GM12878 (cell line): ENCODE measurements at regions not wholly inside any gene's neighbourhood (a gene's known extent, or its start where the extent isn't known, plus 50 kb on each side); places are given as distances from the start of the nearest gene placed in this dataset.

Experiments used
- CHD2 ChIP-seq: IDR thresholded peaks from 2 replicates; pipeline ENCODE4 v1.6.1; 2011; ENCODE audit warnings: low read depth, low read length, improper control_type of control experiment, borderline replicate concordance
- KDM1A ChIP-seq: fragments of 200-600 bp; sonication (generic); IDR thresholded peaks from 2 replicates; pipeline ENCODE4 v1.6.1; 2016; ENCODE audit warnings: borderline replicate concordance
- POLR2A ChIP-seq: IDR thresholded peaks from 2 replicates; pipeline ENCODE4 v1.6.1; 2011; ENCODE audit warnings: low read depth, mild to moderate bottlenecking, low read length
- POLR2AphosphoS5 ChIP-seq: IDR thresholded peaks from 2 replicates; pipeline ENCODE4 v1.6.1; 2011; ENCODE audit warnings: mild to moderate bottlenecking, low read length, inconsistent platforms
- RAD21 ChIP-seq: IDR thresholded peaks from 2 replicates; pipeline ENCODE4 v1.6.1; 2011; ENCODE audit warnings: mild to moderate bottlenecking, low read depth, low read length, moderate library complexity; ENCODE audit not compliant: insufficient read depth
- RBBP5 ChIP-seq: fragments of 200-600 bp; sonication (generic); conservative IDR thresholded peaks from 2 replicates; pipeline ENCODE4 v1.6.1; 2016
- TCF12 ChIP-seq: IDR thresholded peaks from 2 replicates; pipeline ENCODE4 v1.6.1; 2011; ENCODE audit warnings: low read depth, mild to moderate bottlenecking, low read length
- TCF3 ChIP-seq: IDR thresholded peaks from 2 replicates; pipeline ENCODE4 v1.6.1; 2012; ENCODE audit warnings: low read depth, mild to moderate bottlenecking, low read length, borderline replicate concordance; ENCODE audit not compliant: insufficient read depth
- TF ChIP-seq, protein P1 (sequence below): IDR thresholded peaks from 2 replicates; pipeline ENCODE4 v1.6.1; 2012; ENCODE audit warnings: low read depth, low read length, improper control_type of control experiment
- TF ChIP-seq, protein P2 (sequence below): fragments of 450-650 bp; IDR thresholded peaks from 2 replicates; pipeline ENCODE4 v1.6.1; 2017; ENCODE audit warnings: borderline replicate concordance
- TF ChIP-seq, protein P3 (sequence below): IDR thresholded peaks from 2 replicates; pipeline ENCODE4 v1.6.1; 2012; ENCODE audit warnings: mild to moderate bottlenecking, low read depth, low read length
- TF ChIP-seq, protein P4 (sequence below), 3 experiments: IDR thresholded peaks in 2 of 3; conservative IDR thresholded peaks in 1 of 3; 2 replicates each; pipeline ENCODE4 v1.5.1; 2011; ENCODE audit warnings: low read depth in 3 of 3, low read length in 3 of 3, mild to moderate bottlenecking in 3 of 3, control low read depth in 2 of 3, moderate library complexity in 2 of 3, inconsistent platforms in 1 of 3, mixed read lengths in 1 of 3; ENCODE audit not compliant: control insufficient read depth in 2 of 3, insufficient read depth in 1 of 3; ENCODE audit errors: extremely low read depth in 1 of 3

DNA sequence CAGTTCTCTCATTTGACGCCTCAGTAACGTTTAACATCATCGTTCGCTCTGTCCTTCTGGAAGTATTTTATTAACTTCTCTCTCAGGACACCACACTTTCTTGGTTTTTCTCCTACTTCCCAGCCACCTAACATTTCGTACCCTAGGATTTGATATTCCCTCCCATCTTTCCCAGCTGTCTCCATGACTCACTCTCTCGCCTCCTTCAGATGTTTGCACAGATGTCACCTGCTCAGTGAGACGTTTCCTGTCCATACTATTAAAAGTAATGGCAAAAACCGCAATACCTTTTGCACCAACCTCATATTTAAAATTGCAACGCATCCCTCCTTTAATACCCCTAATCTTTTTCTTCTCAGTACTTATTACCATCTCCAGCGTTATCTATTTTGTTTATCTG, 62.1 kb upstream of the SPRED1 start:
- no peak for TF ChIP-seq TCF3
- TF ChIP-seq, protein P1, sequence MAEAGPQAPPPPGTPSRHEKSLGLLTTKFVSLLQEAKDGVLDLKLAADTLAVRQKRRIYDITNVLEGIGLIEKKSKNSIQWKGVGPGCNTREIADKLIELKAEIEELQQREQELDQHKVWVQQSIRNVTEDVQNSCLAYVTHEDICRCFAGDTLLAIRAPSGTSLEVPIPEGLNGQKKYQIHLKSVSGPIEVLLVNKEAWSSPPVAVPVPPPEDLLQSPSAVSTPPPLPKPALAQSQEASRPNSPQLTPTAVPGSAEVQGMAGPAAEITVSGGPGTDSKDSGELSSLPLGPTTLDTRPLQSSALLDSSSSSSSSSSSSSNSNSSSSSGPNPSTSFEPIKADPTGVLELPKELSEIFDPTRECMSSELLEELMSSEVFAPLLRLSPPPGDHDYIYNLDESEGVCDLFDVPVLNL, result no peak
- TF ChIP-seq CHD2, result no peak
- TF ChIP-seq, protein P2, sequence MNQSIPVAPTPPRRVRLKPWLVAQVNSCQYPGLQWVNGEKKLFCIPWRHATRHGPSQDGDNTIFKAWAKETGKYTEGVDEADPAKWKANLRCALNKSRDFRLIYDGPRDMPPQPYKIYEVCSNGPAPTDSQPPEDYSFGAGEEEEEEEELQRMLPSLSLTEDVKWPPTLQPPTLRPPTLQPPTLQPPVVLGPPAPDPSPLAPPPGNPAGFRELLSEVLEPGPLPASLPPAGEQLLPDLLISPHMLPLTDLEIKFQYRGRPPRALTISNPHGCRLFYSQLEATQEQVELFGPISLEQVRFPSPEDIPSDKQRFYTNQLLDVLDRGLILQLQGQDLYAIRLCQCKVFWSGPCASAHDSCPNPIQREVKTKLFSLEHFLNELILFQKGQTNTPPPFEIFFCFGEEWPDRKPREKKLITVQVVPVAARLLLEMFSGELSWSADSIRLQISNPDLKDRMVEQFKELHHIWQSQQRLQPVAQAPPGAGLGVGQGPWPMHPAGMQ, result no peak
- TF ChIP-seq, protein P3, sequence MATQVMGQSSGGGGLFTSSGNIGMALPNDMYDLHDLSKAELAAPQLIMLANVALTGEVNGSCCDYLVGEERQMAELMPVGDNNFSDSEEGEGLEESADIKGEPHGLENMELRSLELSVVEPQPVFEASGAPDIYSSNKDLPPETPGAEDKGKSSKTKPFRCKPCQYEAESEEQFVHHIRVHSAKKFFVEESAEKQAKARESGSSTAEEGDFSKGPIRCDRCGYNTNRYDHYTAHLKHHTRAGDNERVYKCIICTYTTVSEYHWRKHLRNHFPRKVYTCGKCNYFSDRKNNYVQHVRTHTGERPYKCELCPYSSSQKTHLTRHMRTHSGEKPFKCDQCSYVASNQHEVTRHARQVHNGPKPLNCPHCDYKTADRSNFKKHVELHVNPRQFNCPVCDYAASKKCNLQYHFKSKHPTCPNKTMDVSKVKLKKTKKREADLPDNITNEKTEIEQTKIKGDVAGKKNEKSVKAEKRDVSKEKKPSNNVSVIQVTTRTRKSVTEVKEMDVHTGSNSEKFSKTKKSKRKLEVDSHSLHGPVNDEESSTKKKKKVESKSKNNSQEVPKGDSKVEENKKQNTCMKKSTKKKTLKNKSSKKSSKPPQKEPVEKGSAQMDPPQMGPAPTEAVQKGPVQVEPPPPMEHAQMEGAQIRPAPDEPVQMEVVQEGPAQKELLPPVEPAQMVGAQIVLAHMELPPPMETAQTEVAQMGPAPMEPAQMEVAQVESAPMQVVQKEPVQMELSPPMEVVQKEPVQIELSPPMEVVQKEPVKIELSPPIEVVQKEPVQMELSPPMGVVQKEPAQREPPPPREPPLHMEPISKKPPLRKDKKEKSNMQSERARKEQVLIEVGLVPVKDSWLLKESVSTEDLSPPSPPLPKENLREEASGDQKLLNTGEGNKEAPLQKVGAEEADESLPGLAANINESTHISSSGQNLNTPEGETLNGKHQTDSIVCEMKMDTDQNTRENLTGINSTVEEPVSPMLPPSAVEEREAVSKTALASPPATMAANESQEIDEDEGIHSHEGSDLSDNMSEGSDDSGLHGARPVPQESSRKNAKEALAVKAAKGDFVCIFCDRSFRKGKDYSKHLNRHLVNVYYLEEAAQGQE, result no peak
- TF ChIP-seq, protein P4, sequence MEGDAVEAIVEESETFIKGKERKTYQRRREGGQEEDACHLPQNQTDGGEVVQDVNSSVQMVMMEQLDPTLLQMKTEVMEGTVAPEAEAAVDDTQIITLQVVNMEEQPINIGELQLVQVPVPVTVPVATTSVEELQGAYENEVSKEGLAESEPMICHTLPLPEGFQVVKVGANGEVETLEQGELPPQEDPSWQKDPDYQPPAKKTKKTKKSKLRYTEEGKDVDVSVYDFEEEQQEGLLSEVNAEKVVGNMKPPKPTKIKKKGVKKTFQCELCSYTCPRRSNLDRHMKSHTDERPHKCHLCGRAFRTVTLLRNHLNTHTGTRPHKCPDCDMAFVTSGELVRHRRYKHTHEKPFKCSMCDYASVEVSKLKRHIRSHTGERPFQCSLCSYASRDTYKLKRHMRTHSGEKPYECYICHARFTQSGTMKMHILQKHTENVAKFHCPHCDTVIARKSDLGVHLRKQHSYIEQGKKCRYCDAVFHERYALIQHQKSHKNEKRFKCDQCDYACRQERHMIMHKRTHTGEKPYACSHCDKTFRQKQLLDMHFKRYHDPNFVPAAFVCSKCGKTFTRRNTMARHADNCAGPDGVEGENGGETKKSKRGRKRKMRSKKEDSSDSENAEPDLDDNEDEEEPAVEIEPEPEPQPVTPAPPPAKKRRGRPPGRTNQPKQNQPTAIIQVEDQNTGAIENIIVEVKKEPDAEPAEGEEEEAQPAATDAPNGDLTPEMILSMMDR (IDR thresholded peaks at IDR 0.05 in 2 of 3, conservative IDR thresholded peaks at IDR 0.05 in 1 of 3; ENCODE audit: control insufficient read depth in 2 of 3, extremely low read depth in 1 of 3, insufficient read depth in 1 of 3, low read depth in 3 of 3, low read length in 3 of 3), result no peak
- no peak for TF ChIP-seq RAD21
- no peak for TF ChIP-seq RBBP5
- no peak for TF ChIP-seq POLR2AphosphoS5
- TF ChIP-seq KDM1A, result no peak
- no peak for TF ChIP-seq TCF12
- TF ChIP-seq POLR2A, result no peak
